Spinal cord (tissue), 9 donors: ENCODE measurements at regions not wholly inside any gene's neighbourhood (a gene's known extent, or its start where the extent isn't known, plus 50 kb on each side); places are given as distances from the start of the nearest gene placed in this dataset.

Source experiments
- DNase-seq, 6 donors: peaks; one replicate each; pipeline versions ENCODE4 v3.0.0 to v3.0.0-alpha.2; 2013 to 2015; ENCODE audit warnings: low spot score in 6 of 6, low read depth in 4 of 6
- H3K27ac ChIP-seq: one replicate; pipeline ENCODE4 v1.5.1; 2013; ENCODE audit warnings: low read depth, low read length, control low read depth
- H3K27me3 ChIP-seq: one replicate; pipeline ENCODE4 v1.6.1; 2013; ENCODE audit warnings: low read length; ENCODE audit not compliant: control insufficient read depth, insufficient read depth
- H3K36me3 ChIP-seq: one replicate; pipeline ENCODE4 v1.6.1; 2013; ENCODE audit warnings: low read length; ENCODE audit not compliant: control insufficient read depth, insufficient read depth
- H3K4me1 ChIP-seq: one replicate; pipeline ENCODE4 v1.6.1; 2013; ENCODE audit warnings: low read length; ENCODE audit not compliant: control insufficient read depth, insufficient read depth
- H3K4me3 ChIP-seq: one replicate; pipeline ENCODE4 v1.5.1; 2013; ENCODE audit warnings: low read depth, low read length, control low read depth
- H3K9me3 ChIP-seq: one replicate; pipeline ENCODE4 v1.6.1; 2013; ENCODE audit warnings: low read length; ENCODE audit not compliant: control insufficient read depth, insufficient read depth
- WGBS: methylation state at CpG from one replicate; pipeline ENCODE4 v1.1.5; 2013; ENCODE audit warnings: missing lambda C conversion rate; ENCODE audit not compliant: insufficient coverage; 5-methylcytosine and 5-hydroxymethylcytosine counted together
- donor health status: healthy.

DNA sequence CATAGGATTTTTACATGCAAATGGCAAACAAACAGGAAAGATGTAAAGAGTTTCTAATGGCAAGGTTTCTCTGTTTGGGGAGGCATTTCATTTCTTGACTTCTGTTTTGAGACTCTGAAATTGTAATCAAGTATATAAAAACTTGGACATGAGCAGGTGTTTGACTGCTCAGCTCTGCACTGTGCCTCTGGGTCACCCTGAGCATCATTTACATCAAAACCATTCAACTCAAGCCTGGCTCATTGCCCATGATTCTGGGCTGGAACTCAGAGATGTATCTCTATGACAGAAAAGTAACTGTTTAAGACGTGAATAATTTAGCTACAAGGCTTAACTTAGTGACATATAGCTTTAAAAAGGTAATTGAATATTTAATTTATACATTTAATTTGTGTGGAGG lies 1402.4 kb upstream of the NUDT12 start:
- Histone ChIP-seq H3K27me3 (no peaks in the 10 kb centered on the region), H3K4me1 (no peaks in the 10 kb centered on the region), H3K9me3 (peaks cover under 1% of the 10 kb centered on the region), H3K36me3 (no peaks in the 10 kb centered on the region), H3K4me3 (no peak overlapping the region), H3K27ac (no peak overlapping the region)
- peak in 3 of 6 donors; percentile 11 to 76 (median 30) for DNase-seq
- no CpG with 5 or more reads among the region's 1 CpG for WGBS

DNA sequence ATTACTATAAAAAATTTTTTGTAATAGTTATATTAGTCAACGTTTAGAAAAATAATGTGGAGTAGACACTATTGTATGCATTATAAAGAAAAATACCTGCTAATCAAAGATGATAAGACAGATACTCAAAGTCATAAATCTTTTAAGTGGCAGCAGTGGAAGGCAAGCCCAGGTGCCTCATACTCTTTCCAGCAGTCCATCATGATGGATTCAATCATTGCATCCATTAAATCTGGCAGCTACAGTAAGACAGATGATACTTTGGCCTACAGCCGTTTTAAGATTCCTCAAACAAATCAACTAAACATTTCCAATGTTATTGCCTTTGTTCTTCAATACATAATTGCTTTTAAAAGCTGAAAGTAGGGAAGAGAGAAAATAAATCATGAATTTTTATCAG lies 1392.9 kb upstream of the NUDT12 start:
- no peak overlapping the region for H3K27ac ChIP-seq
- no peaks in the 10 kb centered on the region for H3K4me1 ChIP-seq
- peak in 1 of 6 donors; percentile 37 for DNase-seq
- H3K4me3 ChIP-seq: no peak overlapping the region
- H3K9me3 ChIP-seq: peaks cover 3% of the 10 kb centered on the region
- H3K36me3 ChIP-seq: no peaks in the 10 kb centered on the region
- WGBS: no CpG with 5 or more reads among the region's 2 CpGs
- no peaks in the 10 kb centered on the region for H3K27me3 ChIP-seq

DNA sequence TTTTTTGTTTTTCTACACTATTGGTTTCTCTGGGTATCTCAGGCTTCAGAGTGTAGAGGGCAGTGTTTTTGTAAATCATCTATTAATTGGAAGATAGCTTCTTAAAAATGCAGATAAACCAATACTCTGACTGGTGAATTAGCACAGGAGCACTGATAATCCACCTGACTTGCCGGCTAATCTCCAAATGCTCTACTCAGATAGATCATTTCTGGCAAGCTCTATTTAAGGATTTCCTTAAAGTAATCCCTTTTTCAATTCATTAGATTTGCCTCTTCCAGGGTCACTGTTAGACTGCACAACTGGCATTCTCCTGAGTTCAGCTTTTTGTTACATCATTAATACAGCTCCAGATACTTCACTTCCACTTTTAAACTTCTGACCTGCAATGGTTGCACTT lies 1390.3 kb upstream of the NUDT12 start:
- Histone ChIP-seq H3K9me3 (no peaks in the 10 kb centered on the region), H3K36me3 (no peaks in the 10 kb centered on the region), H3K27ac (no peak overlapping the region), H3K4me1 (no peaks in the 10 kb centered on the region), H3K27me3 (no peaks in the 10 kb centered on the region), H3K4me3 (no peak overlapping the region)
- WGBS: 90% methylated on average over 1 of the region's 1 CpG
- DNase-seq: no peak

DNA sequence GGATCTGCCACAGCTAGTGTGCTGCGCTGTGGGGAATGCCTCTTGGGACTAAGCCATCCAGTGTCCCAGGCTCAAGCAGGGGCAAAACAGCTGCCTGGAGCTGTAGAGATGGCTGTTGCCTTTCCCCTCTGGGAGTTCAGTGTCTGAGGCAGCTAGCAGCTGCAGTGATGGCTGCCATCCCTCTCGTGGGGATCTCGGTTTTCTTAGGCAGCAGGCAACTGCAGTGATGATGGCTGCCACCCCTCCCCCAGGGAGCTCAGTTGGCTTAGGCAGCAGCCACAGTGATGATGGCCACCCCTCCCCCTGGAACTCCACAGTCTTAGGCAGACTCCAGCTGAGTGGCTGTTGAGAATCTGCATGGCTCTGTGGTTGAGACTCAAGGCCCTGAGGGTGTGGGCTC lies 1389.2 kb upstream of the NUDT12 start:
- Histone ChIP-seq H3K4me1 (no peaks in the 10 kb centered on the region), H3K27me3 (no peaks in the 10 kb centered on the region), H3K9me3 (no peaks in the 10 kb centered on the region), H3K4me3 (no peak overlapping the region), H3K27ac (no peak overlapping the region), H3K36me3 (no peaks in the 10 kb centered on the region)
- no peak for DNase-seq
- 93% methylated on average over 3 of the region's 3 CpGs for WGBS

DNA sequence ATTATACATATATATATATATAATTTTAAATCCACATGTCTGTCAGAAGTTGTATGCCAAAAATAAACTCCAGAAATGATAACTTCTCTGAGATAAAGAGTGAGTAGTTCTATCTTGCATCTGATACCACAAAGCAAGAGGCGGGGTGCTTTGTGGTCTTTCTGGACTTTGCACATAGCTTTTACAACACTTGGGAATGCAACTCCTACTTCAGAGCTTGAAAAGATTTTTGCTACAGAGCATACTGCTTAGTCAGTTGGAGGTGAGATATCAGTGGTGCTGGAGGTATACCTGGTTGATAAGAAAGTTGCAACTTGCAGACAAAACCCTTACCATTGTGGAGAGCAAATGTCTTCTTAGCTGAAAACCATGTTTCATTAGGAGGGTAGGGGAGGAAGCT lies 1384.5 kb upstream of the NUDT12 start:
- no peak overlapping the region for H3K4me3 ChIP-seq
- H3K9me3 ChIP-seq: no peaks in the 10 kb centered on the region
- no peaks in the 10 kb centered on the region for H3K27me3 ChIP-seq
- WGBS: no CpG with 5 or more reads among the region's 1 CpG
- H3K27ac ChIP-seq: no peak overlapping the region
- DNase-seq: no peak
- no peaks in the 10 kb centered on the region for H3K4me1 ChIP-seq
- H3K36me3 ChIP-seq: no peaks in the 10 kb centered on the region

DNA sequence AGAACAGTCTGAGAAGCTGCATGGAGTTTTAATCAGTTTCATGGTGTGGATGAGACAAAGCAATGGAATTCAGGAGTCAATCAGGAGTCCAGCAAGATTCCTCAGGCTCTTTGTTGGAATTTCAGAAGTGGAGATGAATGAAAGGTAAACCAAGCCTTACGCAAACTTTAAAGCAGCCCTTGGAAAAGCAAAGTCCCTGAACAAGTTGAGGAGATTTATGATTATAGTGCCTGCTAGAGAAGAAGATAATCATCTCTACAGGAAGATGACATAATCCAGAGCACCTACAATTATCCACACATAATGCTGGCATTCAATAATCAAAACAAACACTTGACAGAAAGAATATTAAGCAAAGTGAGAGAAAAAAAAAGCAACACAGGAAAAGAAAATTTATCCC lies 1380.1 kb upstream of the NUDT12 start:
- H3K4me1 ChIP-seq: no peaks in the 10 kb centered on the region
- no peaks in the 10 kb centered on the region for H3K27me3 ChIP-seq
- H3K9me3 ChIP-seq: no peaks in the 10 kb centered on the region
- H3K27ac ChIP-seq: no peak overlapping the region
- no peak overlapping the region for H3K4me3 ChIP-seq
- no peak for DNase-seq
- no peaks in the 10 kb centered on the region for H3K36me3 ChIP-seq
- no CpG with 5 or more reads among the region's 1 CpG for WGBS

DNA sequence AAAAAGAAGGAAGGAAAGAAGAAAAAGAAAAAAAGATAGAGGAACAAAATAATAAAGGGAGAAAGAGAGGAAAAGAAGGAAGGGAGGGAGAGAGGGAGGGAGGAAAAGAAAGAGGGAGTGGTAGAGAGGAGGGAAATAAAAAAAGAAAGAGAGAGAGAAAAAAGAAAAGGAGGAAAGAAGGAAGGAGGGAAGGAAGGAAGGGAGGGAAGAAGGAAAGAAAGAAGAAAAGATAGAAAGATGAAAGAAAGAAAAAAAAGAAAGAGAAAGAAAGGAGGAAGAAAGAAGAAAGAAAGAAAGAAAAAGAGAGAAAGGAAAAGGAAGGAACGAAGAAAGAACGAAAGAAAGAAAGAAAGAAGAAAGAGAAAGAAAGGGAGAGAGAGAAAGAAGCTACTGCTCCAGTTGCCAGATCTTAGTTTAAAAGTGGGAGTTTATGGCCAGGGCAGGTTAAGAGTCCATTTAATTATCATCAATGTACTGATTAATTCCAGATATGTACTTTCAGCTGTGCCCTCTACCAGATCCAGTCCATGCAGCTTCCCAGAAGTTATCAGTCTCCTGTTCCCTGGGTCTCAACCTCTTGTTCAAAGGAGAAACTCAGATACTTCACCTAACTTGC lies 1378.5 kb upstream of the NUDT12 start:
- Histone ChIP-seq H3K4me1 (no peaks in the 10 kb centered on the region), H3K36me3 (no peaks in the 10 kb centered on the region), H3K9me3 (no peaks in the 10 kb centered on the region), H3K4me3 (no peak overlapping the region), H3K27ac (no peak overlapping the region), H3K27me3 (no peaks in the 10 kb centered on the region)
- 95% methylated on average over 2 of the region's 2 CpGs for WGBS
- no peak for DNase-seq

DNA sequence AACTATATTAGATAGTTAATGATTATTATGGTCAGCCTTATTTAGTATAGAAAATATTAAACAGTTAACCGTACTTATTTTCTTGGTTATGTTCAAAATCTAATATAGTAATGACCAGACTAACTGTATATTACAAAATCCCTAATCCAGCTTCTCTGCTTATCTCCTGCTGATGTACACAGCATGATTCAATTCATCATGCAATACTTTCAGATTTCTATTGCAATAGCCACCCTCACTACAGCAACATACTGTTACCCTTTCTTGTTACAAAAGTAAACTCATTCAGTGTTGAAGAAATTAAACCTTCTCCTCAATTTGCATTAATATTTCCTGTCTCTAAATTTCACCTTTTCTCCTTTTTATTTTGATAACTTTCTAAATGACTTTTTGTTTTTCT lies 1375.0 kb upstream of the NUDT12 start:
- no peak overlapping the region for H3K27ac ChIP-seq
- H3K27me3 ChIP-seq: no peaks in the 10 kb centered on the region
- no peaks in the 10 kb centered on the region for H3K36me3 ChIP-seq
- no peaks in the 10 kb centered on the region for H3K9me3 ChIP-seq
- DNase-seq: no peak
- no CpG with 5 or more reads among the region's 1 CpG for WGBS
- H3K4me3 ChIP-seq: no peak overlapping the region
- no peaks in the 10 kb centered on the region for H3K4me1 ChIP-seq

DNA sequence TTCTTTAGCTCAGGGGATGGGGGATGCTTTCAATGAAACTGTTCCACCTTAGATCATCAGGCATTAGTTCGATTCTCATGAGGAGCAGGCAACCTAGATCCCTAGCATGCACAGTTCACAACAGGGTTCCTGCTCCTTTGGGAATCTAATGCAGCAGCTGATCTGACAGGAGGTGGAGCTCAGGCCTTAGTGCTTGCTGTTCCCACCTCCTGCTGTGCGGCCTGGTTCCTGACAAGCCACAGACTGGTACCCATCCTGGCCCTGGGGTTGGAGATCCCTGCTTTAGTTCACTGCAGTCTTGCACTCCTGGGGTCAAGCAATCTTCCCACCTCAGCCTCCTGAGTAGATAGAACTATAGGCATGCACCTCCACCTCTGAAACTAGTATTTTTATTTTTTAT lies 1369.8 kb upstream of the NUDT12 start:
- Histone ChIP-seq H3K27me3 (no peaks in the 10 kb centered on the region), H3K9me3 (no peaks in the 10 kb centered on the region), H3K4me3 (no peak overlapping the region), H3K36me3 (no peaks in the 10 kb centered on the region), H3K4me1 (no peaks in the 10 kb centered on the region), H3K27ac (no peak overlapping the region)
- WGBS: 95% methylated on average over 2 of the region's 2 CpGs
- DNase-seq: no peak

DNA sequence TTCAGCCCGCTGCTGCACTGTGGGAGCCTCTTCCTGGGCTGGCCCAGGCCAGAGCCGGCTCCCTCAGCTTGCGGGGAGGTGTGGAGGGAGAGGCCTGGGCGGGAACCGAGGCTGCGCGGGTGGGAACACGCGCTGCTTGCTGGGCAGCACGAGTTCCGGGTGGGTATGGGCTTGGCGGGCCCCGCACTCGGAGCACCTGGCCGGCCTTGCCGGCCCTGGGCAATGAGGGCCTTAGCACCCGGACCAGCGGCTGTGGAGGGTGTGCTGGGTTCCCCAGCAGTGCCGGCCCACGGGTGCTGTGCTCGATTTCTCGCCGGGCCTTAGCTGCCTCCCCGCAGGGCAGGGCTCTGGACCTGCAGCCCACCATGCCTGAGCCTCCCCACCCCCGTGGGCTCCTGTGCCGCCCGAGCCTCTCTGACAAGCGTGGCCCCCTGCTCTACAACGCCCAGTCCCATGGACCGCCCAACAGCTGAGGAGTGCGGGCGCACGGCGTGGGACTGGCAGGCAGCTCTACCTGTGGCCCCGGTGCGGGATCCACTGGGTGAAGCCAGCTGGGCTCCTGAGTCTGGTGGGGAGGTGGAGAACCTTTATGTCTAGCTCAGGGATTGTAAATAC lies 1366.4 kb upstream of the NUDT12 start:
- no peaks in the 10 kb centered on the region for H3K4me1 ChIP-seq
- no peak overlapping the region for H3K4me3 ChIP-seq
- no peak overlapping the region for H3K27ac ChIP-seq
- H3K36me3 ChIP-seq: no peaks in the 10 kb centered on the region
- no peak for DNase-seq
- H3K9me3 ChIP-seq: no peaks in the 10 kb centered on the region
- WGBS: 98% methylated on average over 33 of the region's 36 CpGs
- H3K27me3 ChIP-seq: no peaks in the 10 kb centered on the region
